B cell (primary cell): ENCODE measurements at regions not wholly inside any gene's neighbourhood (a gene's known extent, or its start where the extent isn't known, plus 50 kb on each side); places are given as distances from the start of the nearest gene placed in this dataset.

Experiments
- ATAC-seq: fragments of 200-7000 bp; cut with Tn5 transposase; one replicate; pipeline ENCODE4 v1.10.0; 2021; ENCODE audit warnings: low read depth, mild to moderate bottlenecking, moderate number of reproducible peaks, moderate library complexity
- CTCF ChIA-PET: fragments of 350-600 bp; sonication (Branson Sonifier 250); formaldehyde crosslinking; loops from one replicate; lab custom pipeline; 2021; ENCODE audit warnings: antibody characterized with exemption, inconsistent platforms; lab: Charles Lee
- POLR2A ChIA-PET: fragments of 350-600 bp; sonication (Branson Sonifier 250); formaldehyde crosslinking; loops from one replicate; lab custom pipeline; 2021; ENCODE audit warnings: antibody characterized with exemption; lab: Charles Lee
- DNase-seq: peaks from one replicate; pipeline ENCODE4 v3.0.0; 2013
- H2AFZ ChIP-seq: 2 replicates; pipeline ENCODE4 v1.6.1; 2012; ENCODE audit warnings: mild to moderate bottlenecking, low read depth, low read length; ENCODE audit not compliant: insufficient read depth, poor library complexity, severe bottlenecking
- H3K27ac ChIP-seq, 2 donors: 1 replicate in 1 of 2; 2 replicates in 1 of 2; pipeline ENCODE4 v1.5.1; 2012 to 2013; ENCODE audit warnings: low read length in 2 of 2, mild to moderate bottlenecking in 2 of 2, moderate library complexity in 1 of 2
- H3K27me3 ChIP-seq, 4 experiments: fragments of 200-600 bp in 1 of 4; sonication (generic) in 1 of 4; replicated peaks in 1 of 4; 1 replicate in 2 of 4; 2 replicates in 2 of 4; pipeline versions ENCODE4 v1.6.1 to v1.7.0; 2013 to 2016; ENCODE audit warnings: low read length in 3 of 4, mild to moderate bottlenecking in 2 of 4, mixed read lengths in 1 of 4, moderate library complexity in 1 of 4; ENCODE audit not compliant: insufficient read depth in 4 of 4, control insufficient read depth in 3 of 4; ENCODE audit errors: control extremely low read depth in 1 of 4
- H3K36me3 ChIP-seq, 2 experiments: replicated peaks in 1 of 2; 1 replicate in 1 of 2; 2 replicates in 1 of 2; pipeline versions ENCODE4 v1.6.1 to v1.7.1; 2013; ENCODE audit warnings: low read length in 1 of 2; ENCODE audit not compliant: insufficient read depth in 2 of 2, control insufficient read depth in 1 of 2; ENCODE audit errors: control extremely low read depth in 1 of 2, extremely low read depth in 1 of 2
- H3K4me1 ChIP-seq, 2 donors: fragments of 200-600 bp in 1 of 2; sonication (generic) in 1 of 2; 1 replicate in 1 of 2; 2 replicates in 1 of 2; pipeline versions ENCODE4 v1.5.1 to v1.6.1; 2013 to 2017; ENCODE audit warnings: low read length in 2 of 2; ENCODE audit not compliant: control insufficient read depth in 2 of 2, insufficient read depth in 2 of 2
- H3K4me2 ChIP-seq: replicated peaks from 2 replicates; pipeline ENCODE3; 2012; ENCODE audit warnings: mild to moderate bottlenecking, low read depth, low read length; ENCODE audit not compliant: poor library complexity, severe bottlenecking
- H3K4me3 ChIP-seq, 5 experiments: fragments of 200-600 bp in 1 of 5; sonication (generic) in 1 of 5; 1 replicate in 3 of 5; 2 replicates in 2 of 5; pipeline versions ENCODE4 v1.5.1 to v1.7.0; 2011 to 2016; ENCODE audit warnings: low read length in 4 of 5, mild to moderate bottlenecking in 4 of 5, low read depth in 2 of 5, control low read depth in 1 of 5, moderate library complexity in 1 of 5; ENCODE audit not compliant: insufficient read depth in 1 of 5; ENCODE audit errors: control extremely low read depth in 1 of 5, extremely low read depth in 1 of 5
- H3K79me2 ChIP-seq: fragments of 200-600 bp; sonication (generic); one replicate; pipeline ENCODE4 v1.6.0; 2016; ENCODE audit warnings: low read length; ENCODE audit not compliant: control insufficient read depth, insufficient read depth
- H3K9ac ChIP-seq: fragments of 200-600 bp; sonication (generic); 2 replicates; pipeline ENCODE4 v1.6.1; 2017; ENCODE audit warnings: mild to moderate bottlenecking, low read length, moderate library complexity
- H3K9me3 ChIP-seq, 3 donors: one replicate each; pipeline versions ENCODE4 v1.6.1 to v1.7.1; 2013; ENCODE audit warnings: low read length in 2 of 3; ENCODE audit not compliant: control insufficient read depth in 2 of 3, insufficient read depth in 1 of 3; ENCODE audit errors: control extremely low read depth in 1 of 3
- H4K20me1 ChIP-seq: 2 replicates; pipeline ENCODE4 v1.6.0; 2012; ENCODE audit warnings: mild to moderate bottlenecking, low read length; ENCODE audit not compliant: insufficient read depth, control insufficient read depth, poor library complexity, severe bottlenecking
- H3K27ac Mint-ChIP-seq: one replicate; pipeline ENCODE4 v1.8.0; 2021; ENCODE audit warnings: mixed read lengths
- H3K27me3 Mint-ChIP-seq: one replicate; pipeline ENCODE4 v1.8.0; 2021; ENCODE audit warnings: mixed read lengths
- H3K4me1 Mint-ChIP-seq: one replicate; pipeline ENCODE4 v1.8.0; 2021; ENCODE audit warnings: mixed read lengths
- H3K4me3 Mint-ChIP-seq: one replicate; pipeline ENCODE4 v1.8.0; 2021; ENCODE audit warnings: mixed read lengths
- H3K9me3 Mint-ChIP-seq: one replicate; pipeline ENCODE4 v1.8.0; 2022; ENCODE audit warnings: mixed read lengths; ENCODE audit not compliant: insufficient read depth
- CTCF ChIP-seq: fragments of 200-600 bp; IDR thresholded peaks from one replicate; pipeline ENCODE4 v1.8.0; 2022; ENCODE audit warnings: antibody characterized with exemption, mild to moderate bottlenecking
- EZH2 ChIP-seq: IDR thresholded peaks from 2 replicates; pipeline ENCODE4 v1.6.1; 2012; ENCODE audit warnings: borderline replicate concordance, low read depth, mild to moderate bottlenecking, moderate library complexity, low read length; ENCODE audit not compliant: insufficient read depth, poor library complexity, severe bottlenecking
- WGBS: methylation state at CpG from one replicate; pipeline ENCODE4 v1.1.5; 2013; ENCODE audit warnings: missing lambda C conversion rate; ENCODE audit not compliant: insufficient coverage; 5-methylcytosine and 5-hydroxymethylcytosine counted together
- intact Hi-C: fragments of 100-400 bp; cut with micrococcal nuclease; formaldehyde crosslinking; loops from one replicate; pipeline ENCODE4 v1.10.0; 2022

GRCh38 chr3:64382153-64382552 lies 156.9 kb upstream of the PRICKLE2 start:
- ChIA-PET POLR2A (no interaction called here), CTCF (no interaction called here)
- Histone ChIP-seq H3K27me3 (no peaks in the 10 kb centered on the region), H3K4me1 (no peaks in the 10 kb centered on the region), H2AFZ (no peak overlapping the region), H3K9me3 (no peaks in the 10 kb centered on the region), H3K4me3 (no peak overlapping the region), H3K79me2 (no peaks in the 10 kb centered on the region), H3K27ac (no peak overlapping the region), H3K4me2 (no peak overlapping the region), H3K9ac (no peak overlapping the region), H3K36me3 (no peaks in the 10 kb centered on the region), H4K20me1 (no peaks in the 10 kb centered on the region)
- Mint-ChIP-seq H3K4me1 (no peaks in the 10 kb centered on the region), H3K4me3 (no peak overlapping the region), H3K9me3 (no peaks in the 10 kb centered on the region), H3K27me3 (no peaks in the 10 kb centered on the region), H3K27ac (no peak overlapping the region)
- ATAC-seq (no peak), DNase-seq (no peak)
- intact Hi-C loops, result no loop called here
- no CpG with 5 or more reads among the region's 2 CpGs for WGBS
- TF ChIP-seq EZH2 (no peak), CTCF (no peak)

- ChIA-PET POLR2A (no interaction called here), CTCF (no interaction called here)
- Mint-ChIP-seq H3K27ac (no peak overlapping the region), H3K4me3 (no peak overlapping the region), H3K4me1 (no peaks in the 10 kb centered on the region), H3K9me3 (no peaks in the 10 kb centered on the region), H3K27me3 (no peaks in the 10 kb centered on the region)
- H3K4me2 ChIP-seq, result no peak overlapping the region
- H4K20me1 ChIP-seq, result no peaks in the 10 kb centered on the region
- H3K36me3 ChIP-seq, result no peaks in the 10 kb centered on the region
- H3K79me2 ChIP-seq, result no peaks in the 10 kb centered on the region
- no peak overlapping the region for H3K9ac ChIP-seq
- ATAC-seq (no peak), DNase-seq (no peak)
- H3K4me1 ChIP-seq, result no peaks in the 10 kb centered on the region
- intact Hi-C loops, result no loop called here
- H3K27ac ChIP-seq, result no peak overlapping the region
- WGBS, result 74% methylated on average over 3 of the region's 4 CpGs
- no peak for TF ChIP-seq EZH2
- TF ChIP-seq CTCF, result no peak
- no peaks in the 10 kb centered on the region for H3K27me3 ChIP-seq
- H3K4me3 ChIP-seq, result no peak overlapping the region
- H3K9me3 ChIP-seq, result no peaks in the 10 kb centered on the region
- H2AFZ ChIP-seq, result no peak overlapping the region
These were observed 156.1 kb upstream of the PRICKLE2 start for GRCh38 chr3:64381367-64381766.
